Stomach smooth muscle (tissue), 2 donors: ENCODE measurements at regions not wholly inside any gene's neighbourhood (a gene's known extent, or its start where the extent isn't known, plus 50 kb on each side); places are given as distances from the start of the nearest gene placed in this dataset.
"Not testable (repeated sequence)": the region's sequence is repeated elsewhere in the genome, so short reads cannot be mapped to it uniquely, and the experiment has no call there.

Source experiments
- H3K27ac ChIP-seq: one replicate; pipeline ENCODE4 v1.7.0; 2013; ENCODE audit warnings: mild to moderate bottlenecking, low read length, inconsistent platforms
- H3K27me3 ChIP-seq, 2 donors: one replicate each; pipeline ENCODE4 v1.7.0; 2013; ENCODE audit warnings: low read length in 2 of 2; ENCODE audit not compliant: insufficient read depth in 2 of 2, control insufficient read depth in 1 of 2
- H3K36me3 ChIP-seq, 2 donors: one replicate each; pipeline ENCODE4 v1.7.0; 2013; ENCODE audit warnings: low read length in 2 of 2; ENCODE audit not compliant: control insufficient read depth in 2 of 2, insufficient read depth in 2 of 2
- H3K4me1 ChIP-seq: one replicate; pipeline ENCODE4 v1.7.0; 2013; ENCODE audit warnings: low read length; ENCODE audit not compliant: control insufficient read depth, insufficient read depth
- H3K4me3 ChIP-seq, 2 donors: one replicate each; pipeline ENCODE4 v1.7.0; 2013; ENCODE audit warnings: low read length in 2 of 2
- H3K9ac ChIP-seq, 2 donors: one replicate each; pipeline ENCODE4 v1.7.0; 2013; ENCODE audit warnings: low read length in 2 of 2, mild to moderate bottlenecking in 1 of 2
- H3K9me3 ChIP-seq, 2 donors: one replicate each; pipeline ENCODE4 v1.7.0; 2013; ENCODE audit warnings: low read length in 2 of 2; ENCODE audit not compliant: control insufficient read depth in 2 of 2
- donor health status: healthy.
- donor health status: Pancreatic carcinoma.

DNA sequence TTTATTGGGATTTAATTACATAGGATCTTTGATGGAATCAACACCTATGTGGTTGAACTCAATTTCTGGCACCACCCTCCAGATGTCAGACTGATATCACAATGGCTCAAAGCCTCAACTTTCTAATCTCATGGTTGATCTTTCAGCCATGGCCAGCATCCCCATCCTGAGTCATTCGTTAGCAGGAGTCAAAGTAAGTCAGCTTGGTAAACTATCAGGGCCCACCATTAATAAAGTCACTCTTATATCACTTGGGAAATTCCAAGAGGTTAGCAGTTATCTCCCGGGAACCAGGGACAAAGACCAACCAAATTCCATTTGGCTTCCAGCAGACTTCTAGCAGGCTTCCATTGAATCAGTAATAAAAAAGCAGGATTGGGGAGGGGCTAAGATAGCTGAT lies 50.7 kb upstream of the TNFSF4 start:
- Histone ChIP-seq H3K27ac (no peak overlapping the region), H3K4me1 (no peaks in the 10 kb centered on the region), H3K4me3 (no peak overlapping the region), H3K27me3 (no peaks in the 10 kb centered on the region), H3K9ac (no peak overlapping the region), H3K36me3 (no peaks in the 10 kb centered on the region), H3K9me3 (no peaks in the 10 kb centered on the region)

DNA sequence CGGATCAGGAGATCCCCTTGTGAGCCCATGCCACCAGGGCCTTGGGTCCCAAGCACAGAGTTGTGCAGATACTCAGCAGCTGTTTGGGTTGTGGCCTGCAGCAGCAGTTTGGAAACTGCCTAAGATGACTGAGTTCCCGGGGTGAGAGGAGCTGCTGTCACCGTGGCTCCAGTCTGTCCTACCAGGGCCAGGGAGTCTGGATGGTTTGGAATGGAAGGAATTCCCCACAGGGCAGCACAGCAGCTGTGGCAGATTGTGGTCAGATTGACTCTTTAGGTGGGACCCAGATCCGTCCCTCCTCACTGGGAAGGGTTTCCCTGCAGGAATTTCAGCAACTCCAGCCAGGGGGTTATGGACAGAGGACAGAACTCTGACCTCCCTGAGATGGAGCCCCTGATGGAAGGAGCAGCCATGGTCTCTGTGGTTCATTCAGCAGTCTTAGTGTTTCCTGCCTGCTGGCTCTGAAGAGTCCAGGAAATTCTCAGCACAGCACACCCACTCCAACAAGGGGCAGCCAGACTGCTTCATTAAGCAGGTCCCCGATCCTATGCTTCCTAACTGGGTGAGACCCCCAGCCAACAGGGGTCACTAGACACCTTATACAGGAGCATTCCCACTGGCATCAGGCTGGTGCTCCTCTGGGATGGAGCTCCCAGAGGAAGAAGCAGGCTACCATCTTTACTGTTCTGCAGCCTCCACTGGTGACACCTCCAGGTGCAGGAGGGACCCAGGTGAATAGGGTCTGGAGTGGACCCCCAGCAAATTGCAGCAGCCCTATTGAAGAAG lies 51.5 kb upstream of the TNFSF4 start:
- H3K27me3 ChIP-seq: no peaks in the 10 kb centered on the region

DNA sequence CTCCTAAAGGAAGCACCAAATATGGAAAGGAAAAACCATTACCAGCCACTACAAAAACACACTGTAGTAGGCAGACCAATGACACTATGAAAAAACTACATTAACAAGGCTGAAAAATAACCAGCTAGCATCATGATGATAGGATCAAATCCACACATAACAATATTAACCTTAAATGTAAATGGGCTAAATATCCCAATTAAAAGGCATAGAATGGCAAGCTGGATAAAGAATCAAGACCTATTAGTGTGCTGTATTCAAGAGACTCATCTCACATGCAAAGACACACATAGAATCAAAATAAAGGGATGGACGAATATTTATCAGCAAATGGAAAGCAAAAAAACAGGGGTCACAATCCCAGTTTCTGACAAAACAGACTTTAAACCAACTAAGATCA lies 53.2 kb upstream of the TNFSF4 start:
- not testable (repeated sequence) for H3K4me1 ChIP-seq, H3K9ac ChIP-seq, H3K27ac ChIP-seq, H3K36me3 ChIP-seq, H3K4me3 ChIP-seq, H3K9me3 ChIP-seq, H3K27me3 ChIP-seq

More for the DNA sequence above, 51.5 kb upstream of the TNFSF4 start:
- Histone ChIP-seq H3K27ac (no peak overlapping the region), H3K36me3 (no peaks in the 10 kb centered on the region), H3K4me3 (no peak overlapping the region), H3K9me3 (no peaks in the 10 kb centered on the region), H3K4me1 (no peaks in the 10 kb centered on the region), H3K9ac (no peak overlapping the region)

DNA sequence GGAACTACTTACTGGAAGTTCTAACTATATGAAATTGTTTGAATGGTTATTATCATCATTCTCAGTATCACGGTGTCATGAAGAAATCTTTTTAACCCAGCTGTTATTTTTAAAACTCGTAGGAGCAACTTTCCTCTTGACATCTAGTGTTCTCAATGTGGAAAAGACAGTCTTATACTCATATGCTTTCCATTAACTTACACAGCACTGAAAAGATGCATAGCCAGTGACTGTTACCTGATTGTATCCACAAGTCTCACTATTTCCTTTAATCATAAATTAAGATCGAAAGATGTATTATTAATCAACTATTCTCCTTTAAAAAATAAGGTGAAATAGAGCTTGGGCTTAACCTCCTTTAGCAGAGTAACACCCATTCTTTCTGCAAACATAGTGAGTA lies 59.7 kb upstream of the TNFSF4 start:
- Histone ChIP-seq H3K9me3 (no peaks in the 10 kb centered on the region), H3K4me1 (no peaks in the 10 kb centered on the region), H3K27ac (no peak overlapping the region), H3K9ac (no peak overlapping the region), H3K36me3 (no peaks in the 10 kb centered on the region), H3K27me3 (no peaks in the 10 kb centered on the region), H3K4me3 (no peak overlapping the region)

DNA sequence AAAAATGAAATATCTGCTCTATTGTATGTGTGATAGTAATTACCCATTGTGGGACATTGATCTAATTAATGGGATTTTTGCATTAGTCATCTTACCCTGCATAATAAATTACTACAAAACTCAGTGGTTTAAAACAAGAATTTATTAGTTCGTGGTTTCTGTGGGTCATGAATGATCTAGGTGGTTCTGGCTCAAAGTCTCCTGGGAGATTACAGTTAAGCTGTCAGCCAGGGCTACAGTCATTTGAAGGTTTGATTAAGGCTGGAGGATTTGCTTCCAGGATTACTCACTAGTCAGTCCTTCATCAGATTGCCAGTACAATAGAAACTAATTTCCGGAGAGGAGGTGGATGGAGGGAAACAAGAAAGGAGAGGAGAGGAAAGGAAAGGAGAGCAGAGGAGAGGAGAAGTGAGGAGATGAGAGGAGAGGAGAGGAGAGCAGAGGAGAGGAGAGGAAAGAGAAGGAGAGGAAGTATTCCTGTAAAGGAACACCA lies 60.4 kb upstream of the TNFSF4 start:
- no peak overlapping the region for H3K27ac ChIP-seq
- no peaks in the 10 kb centered on the region for H3K36me3 ChIP-seq
- H3K27me3 ChIP-seq: no peaks in the 10 kb centered on the region
- H3K4me1 ChIP-seq: no peaks in the 10 kb centered on the region
- H3K9ac ChIP-seq: no peak overlapping the region
- H3K4me3 ChIP-seq: no peak overlapping the region
- H3K9me3 ChIP-seq: no peaks in the 10 kb centered on the region

DNA sequence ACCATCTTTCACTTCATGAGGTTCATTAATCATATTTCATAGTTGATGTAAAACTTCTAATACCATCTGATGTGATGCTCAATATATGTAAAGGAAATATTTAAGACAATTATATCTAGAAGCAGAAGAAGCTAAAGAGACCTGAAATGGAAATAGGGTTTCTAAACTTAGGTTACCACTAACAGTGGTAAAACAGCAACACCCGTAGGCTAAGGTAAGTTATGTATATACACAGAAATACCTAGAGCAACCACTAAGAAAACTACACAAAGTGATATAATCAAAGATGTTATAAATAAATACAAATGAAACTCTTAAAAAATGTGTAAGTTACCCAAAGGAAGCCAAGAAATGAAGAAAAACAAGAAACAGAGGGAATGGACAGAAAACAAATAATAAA lies 61.1 kb upstream of the TNFSF4 start:
- no peaks in the 10 kb centered on the region for H3K9me3 ChIP-seq
- H3K4me1 ChIP-seq: no peaks in the 10 kb centered on the region
- no peak overlapping the region for H3K4me3 ChIP-seq
- H3K9ac ChIP-seq: no peak overlapping the region
- H3K27ac ChIP-seq: no peak overlapping the region
- no peaks in the 10 kb centered on the region for H3K36me3 ChIP-seq
- no peaks in the 10 kb centered on the region for H3K27me3 ChIP-seq

DNA sequence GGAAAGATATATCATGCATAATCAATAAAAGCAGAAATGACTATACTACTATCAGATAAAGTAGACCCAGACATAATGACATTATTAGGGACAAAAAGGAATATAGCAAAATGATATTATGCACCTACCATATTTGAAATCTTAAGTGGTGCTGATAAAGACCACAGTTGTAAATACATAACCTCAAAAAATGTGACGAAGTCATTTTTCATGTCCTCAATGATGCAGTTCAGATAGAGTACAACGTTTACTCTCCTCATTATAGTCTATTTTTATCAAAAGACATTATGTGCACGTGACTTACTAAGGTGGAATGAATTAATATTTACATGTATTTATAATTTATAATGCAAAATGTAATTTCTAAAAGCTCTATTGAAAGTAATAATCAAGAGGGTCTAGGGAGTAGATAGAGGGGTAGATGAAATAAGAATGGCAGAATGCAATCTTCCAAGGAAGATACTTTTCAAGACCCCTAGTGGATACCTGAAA lies 61.7 kb upstream of the TNFSF4 start:
- Histone ChIP-seq H3K9me3 (no peaks in the 10 kb centered on the region), H3K27me3 (no peaks in the 10 kb centered on the region), H3K4me1 (no peaks in the 10 kb centered on the region), H3K4me3 (no peak overlapping the region), H3K9ac (no peak overlapping the region), H3K36me3 (no peaks in the 10 kb centered on the region), H3K27ac (no peak overlapping the region)

DNA sequence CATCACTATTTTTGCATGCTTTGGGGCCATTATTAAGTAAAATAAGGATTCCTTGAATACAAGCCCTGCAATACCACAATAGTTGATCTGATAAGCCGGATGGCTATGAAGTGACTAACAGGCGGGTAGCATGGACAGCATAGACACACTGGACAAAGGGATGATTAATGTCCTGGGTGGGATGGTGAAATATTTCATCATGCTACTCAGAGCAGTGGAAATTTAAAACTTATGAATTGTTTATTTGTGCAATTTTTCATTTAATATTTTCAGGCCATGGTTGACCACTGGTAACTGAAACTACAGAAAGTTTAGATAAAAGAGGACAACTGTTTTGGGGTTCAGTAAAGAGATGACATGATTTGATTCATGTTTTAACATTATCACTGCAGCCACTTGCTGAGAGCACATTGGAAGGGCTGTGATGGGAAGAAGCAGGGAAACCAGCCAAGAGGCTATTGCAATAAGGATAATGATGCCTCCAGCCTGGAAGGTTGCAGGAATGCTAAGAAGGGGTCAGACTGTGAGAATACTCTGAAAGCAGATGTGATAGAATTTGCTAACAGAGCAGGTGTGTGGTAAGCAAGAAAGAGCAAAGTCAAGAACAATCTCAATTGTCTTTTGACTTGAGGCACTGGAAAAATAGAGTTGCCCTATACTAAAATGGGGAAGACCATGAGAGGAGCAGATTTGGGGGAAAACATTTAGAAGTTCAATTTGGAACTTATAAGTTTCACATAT lies 62.5 kb upstream of the TNFSF4 start:
- H3K9me3 ChIP-seq: no peaks in the 10 kb centered on the region
- H3K27ac ChIP-seq: no peak overlapping the region
- no peak overlapping the region for H3K9ac ChIP-seq

DNA sequence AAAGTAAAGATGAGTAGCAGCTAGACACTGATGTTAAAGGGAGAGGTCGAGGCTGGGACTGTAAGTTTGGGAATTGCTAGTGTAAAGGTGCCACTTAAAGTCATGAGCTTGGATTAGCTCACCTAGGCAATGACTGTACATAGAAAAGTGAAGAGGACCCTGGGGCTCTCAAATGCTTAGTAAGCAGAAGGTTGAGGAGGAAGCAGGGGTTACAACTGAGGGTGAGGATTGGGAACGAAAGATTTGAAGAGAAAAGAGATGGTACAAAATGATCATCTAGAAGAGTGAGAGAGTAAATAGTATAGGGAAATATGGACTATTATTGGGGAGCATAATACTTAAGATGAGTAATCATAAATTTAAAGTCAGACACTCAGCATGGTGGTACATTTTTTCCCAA lies 63.1 kb upstream of the TNFSF4 start:
- H3K36me3 ChIP-seq: no peaks in the 10 kb centered on the region
- H3K9ac ChIP-seq: no peak overlapping the region
- no peaks in the 10 kb centered on the region for H3K4me1 ChIP-seq
- no peak overlapping the region for H3K27ac ChIP-seq
- H3K9me3 ChIP-seq: no peaks in the 10 kb centered on the region
- H3K4me3 ChIP-seq: no peak overlapping the region
- no peaks in the 10 kb centered on the region for H3K27me3 ChIP-seq

More for the DNA sequence above, 62.5 kb upstream of the TNFSF4 start:
- Histone ChIP-seq H3K4me1 (no peaks in the 10 kb centered on the region), H3K4me3 (no peak overlapping the region), H3K36me3 (no peaks in the 10 kb centered on the region), H3K27me3 (no peaks in the 10 kb centered on the region)

DNA sequence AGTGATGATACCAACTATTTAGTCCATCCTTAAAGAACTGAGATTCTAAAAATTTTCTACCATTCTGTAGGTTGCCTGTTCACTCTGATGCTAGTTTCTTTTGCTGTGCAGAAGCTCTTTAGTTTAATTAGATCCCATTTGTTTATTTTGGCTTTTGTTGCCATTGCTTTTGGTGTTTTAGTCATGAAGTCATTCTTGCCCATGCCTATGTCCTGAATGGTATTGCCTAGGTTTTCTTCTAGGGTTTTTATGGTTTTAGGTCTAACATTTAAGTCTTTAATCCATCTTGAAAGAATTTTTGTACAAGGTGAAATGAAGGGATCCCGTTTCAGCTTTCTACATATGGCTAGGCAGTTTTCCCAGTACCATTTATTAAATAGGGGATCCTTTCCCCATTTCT lies 63.9 kb upstream of the TNFSF4 start:
- not testable (repeated sequence) for H3K27me3 ChIP-seq, H3K4me3 ChIP-seq, H3K9ac ChIP-seq, H3K9me3 ChIP-seq, H3K27ac ChIP-seq, H3K36me3 ChIP-seq, H3K4me1 ChIP-seq

DNA sequence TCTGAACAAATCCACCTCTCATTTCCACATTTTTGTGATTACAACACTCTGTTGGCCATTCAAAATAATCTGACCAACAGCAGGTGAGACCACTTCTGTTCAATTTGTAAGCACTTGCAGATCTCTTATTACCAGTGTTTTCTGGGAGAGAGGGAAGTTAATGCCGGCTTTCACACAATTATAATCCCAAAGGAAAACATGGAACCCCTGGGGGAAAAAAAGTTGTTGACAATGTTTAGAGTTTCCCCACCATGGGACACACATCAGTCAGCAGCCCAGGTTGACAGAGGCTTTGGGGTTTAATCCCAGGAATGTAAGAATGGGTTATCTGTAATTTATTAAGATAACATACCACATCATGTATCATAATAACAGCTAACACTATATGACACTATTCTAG lies 68.4 kb upstream of the TNFSF4 start:
- H3K9ac ChIP-seq: no peak overlapping the region
- H3K4me1 ChIP-seq: no peaks in the 10 kb centered on the region
- H3K4me3 ChIP-seq: no peak overlapping the region
- no peaks in the 10 kb centered on the region for H3K27me3 ChIP-seq
- H3K9me3 ChIP-seq: no peaks in the 10 kb centered on the region
- H3K27ac ChIP-seq: no peak overlapping the region
- no peaks in the 10 kb centered on the region for H3K36me3 ChIP-seq
